WERI-Rb-1 (cell line): ENCODE measurements at regions not wholly inside any gene's neighbourhood (a gene's known extent, or its start where the extent isn't known, plus 50 kb on each side); places are given as distances from the start of the nearest gene placed in this dataset.

Experiments used
- DNase-seq: peaks from one replicate; pipeline ENCODE4 v3.0.0-alpha.2; 2020
- H3K27ac ChIP-seq: fragments of 250-450 bp; sonication (Bioruptor Pico); 2 replicates; pipeline ENCODE4 v1.5.1; 2020; ENCODE audit warnings: mild to moderate bottlenecking, moderate library complexity
- H3K27me3 ChIP-seq: fragments of 250-450 bp; sonication (Bioruptor Pico); 2 replicates; pipeline ENCODE4 v1.5.1; 2021; ENCODE audit warnings: mild to moderate bottlenecking, low read depth, moderate library complexity; ENCODE audit not compliant: insufficient read depth, severe bottlenecking
- H3K36me3 ChIP-seq: fragments of 250-450 bp; sonication (Bioruptor Pico); 2 replicates; pipeline ENCODE4 v1.5.1; 2020; ENCODE audit warnings: mild to moderate bottlenecking, moderate library complexity
- H3K4me3 ChIP-seq: 2 replicates; pipeline ENCODE4 v1.5.1; 2011; ENCODE audit warnings: low read depth, mild to moderate bottlenecking, control low read depth, low read length
- H3K9me3 ChIP-seq: fragments of 250-450 bp; sonication (Bioruptor Pico); 2 replicates; pipeline ENCODE4 v1.5.1; 2021; ENCODE audit warnings: mild to moderate bottlenecking, moderate library complexity; ENCODE audit not compliant: severe bottlenecking
- TF ChIP-seq, protein P1 (sequence below): IDR thresholded peaks from 2 replicates; pipeline ENCODE4 v1.5.1; 2011; ENCODE audit warnings: low read depth, mild to moderate bottlenecking, control low read depth, inconsistent platforms, low read length

DNA sequence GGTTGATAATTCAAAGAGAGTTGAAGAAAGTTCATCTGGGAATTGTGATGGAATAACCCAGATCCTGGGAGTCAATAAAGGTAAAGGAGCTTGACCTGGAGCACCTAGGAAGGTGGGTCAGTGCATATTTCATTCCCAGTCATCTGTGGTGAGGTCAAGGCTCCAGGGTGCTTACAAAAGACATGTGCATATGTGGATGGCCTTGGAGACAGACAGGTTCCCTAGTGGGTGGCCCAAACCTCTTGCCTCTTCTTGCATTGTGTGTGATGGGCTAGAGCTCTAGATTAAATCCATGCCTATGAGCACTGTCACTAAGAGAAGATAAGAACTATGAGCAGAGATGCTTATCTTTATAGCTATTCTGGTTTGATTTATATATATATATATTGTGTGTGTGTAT is 75.5 kb upstream of the CISTR start:
- no peak for DNase-seq
- H3K27ac ChIP-seq = no peak overlapping the region

DNA sequence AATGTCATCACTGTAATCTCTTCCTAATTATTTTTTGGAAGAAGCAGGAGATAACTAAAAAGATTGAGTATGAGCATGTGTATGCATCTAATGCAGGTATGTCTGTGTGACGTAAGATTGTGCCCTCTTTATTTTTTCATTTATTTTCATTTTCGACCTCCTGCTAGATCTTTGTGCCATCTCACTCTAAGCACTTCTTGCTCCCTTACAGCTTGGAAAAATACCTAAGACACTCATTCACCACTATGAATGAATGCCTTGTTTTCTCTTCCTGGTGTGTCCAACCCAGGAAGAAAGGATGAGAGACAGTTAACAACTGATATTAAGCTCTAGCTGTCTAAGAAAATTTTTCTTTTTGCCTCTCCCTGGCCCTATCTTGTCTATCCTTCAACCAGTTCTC is 76.8 kb upstream of the CISTR start:
- Histone ChIP-seq H3K4me3 (no peak overlapping the region), H3K27ac (no peak overlapping the region), H3K9me3 (no peaks in the 10 kb centered on the region), H3K36me3 (no peaks in the 10 kb centered on the region), H3K27me3 (peaks cover 90% of the 10 kb centered on the region)
- DNase-seq = no peak
- TF ChIP-seq, protein P1, sequence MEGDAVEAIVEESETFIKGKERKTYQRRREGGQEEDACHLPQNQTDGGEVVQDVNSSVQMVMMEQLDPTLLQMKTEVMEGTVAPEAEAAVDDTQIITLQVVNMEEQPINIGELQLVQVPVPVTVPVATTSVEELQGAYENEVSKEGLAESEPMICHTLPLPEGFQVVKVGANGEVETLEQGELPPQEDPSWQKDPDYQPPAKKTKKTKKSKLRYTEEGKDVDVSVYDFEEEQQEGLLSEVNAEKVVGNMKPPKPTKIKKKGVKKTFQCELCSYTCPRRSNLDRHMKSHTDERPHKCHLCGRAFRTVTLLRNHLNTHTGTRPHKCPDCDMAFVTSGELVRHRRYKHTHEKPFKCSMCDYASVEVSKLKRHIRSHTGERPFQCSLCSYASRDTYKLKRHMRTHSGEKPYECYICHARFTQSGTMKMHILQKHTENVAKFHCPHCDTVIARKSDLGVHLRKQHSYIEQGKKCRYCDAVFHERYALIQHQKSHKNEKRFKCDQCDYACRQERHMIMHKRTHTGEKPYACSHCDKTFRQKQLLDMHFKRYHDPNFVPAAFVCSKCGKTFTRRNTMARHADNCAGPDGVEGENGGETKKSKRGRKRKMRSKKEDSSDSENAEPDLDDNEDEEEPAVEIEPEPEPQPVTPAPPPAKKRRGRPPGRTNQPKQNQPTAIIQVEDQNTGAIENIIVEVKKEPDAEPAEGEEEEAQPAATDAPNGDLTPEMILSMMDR = no peak

More for the DNA sequence above, 75.5 kb upstream of the CISTR start:
- TF ChIP-seq, protein P1 = no peak
- peaks cover 90% of the 10 kb centered on the region for H3K27me3 ChIP-seq
- H3K36me3 ChIP-seq = no peaks in the 10 kb centered on the region
- H3K4me3 ChIP-seq = no peak overlapping the region
- no peaks in the 10 kb centered on the region for H3K9me3 ChIP-seq

DNA sequence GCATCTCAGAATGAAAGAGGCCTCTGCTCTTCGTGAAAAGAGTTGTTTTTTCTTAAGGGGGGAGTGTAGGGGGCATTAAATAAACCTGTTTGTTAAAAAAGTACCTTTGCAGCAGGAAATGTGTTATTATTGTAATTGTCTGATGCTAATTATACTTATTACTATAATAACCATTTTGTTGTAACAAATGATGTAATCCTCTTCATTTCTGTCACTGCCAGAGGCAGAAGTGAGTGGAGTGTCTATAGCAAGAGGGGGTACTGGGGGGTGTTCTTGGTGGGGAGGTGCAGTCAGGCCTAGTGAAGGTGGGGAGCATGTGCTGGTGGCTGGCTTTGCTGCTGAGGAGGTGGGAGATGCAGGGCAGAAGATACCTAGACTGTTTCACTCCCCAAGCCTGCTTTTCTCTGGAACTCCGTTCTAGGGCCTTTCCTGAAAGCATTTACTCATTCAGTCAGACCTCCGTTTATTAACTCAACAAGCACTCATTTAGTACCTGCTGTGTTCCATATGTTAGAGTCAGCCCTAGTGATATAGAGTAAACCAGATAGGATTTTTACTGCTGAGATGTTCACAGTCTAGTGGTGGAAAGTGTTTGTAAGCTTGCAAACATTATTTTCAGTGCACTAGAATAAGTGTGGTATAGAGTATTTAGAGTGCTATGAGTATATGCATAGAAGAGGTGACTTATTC is 77.5 kb upstream of the CISTR start:
- TF ChIP-seq, protein P1 = no peak

DNA sequence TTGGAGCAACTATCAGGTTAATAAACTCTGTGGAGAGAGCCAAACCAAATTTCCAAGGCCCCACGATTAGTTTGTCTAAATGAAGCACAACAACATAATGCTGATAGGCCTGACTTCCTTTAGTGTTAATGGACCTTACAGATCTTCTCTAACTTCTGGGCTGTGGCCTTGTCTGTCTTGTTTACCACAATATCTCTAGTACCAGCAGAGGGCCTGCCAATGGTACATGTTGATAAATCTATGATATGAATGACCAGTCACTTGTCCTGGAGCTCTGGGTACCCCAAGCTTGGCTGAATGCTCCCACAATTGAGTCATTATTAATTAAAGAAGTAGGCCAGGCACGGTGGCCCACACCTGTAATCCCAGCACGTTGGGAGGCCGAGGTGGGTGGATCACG is 78.9 kb upstream of the CISTR start:
- DNase-seq = no peak
- H3K9me3 ChIP-seq = no peaks in the 10 kb centered on the region
- peaks cover 89% of the 10 kb centered on the region for H3K27me3 ChIP-seq
- H3K27ac ChIP-seq = no peak overlapping the region
- H3K36me3 ChIP-seq = no peaks in the 10 kb centered on the region
- TF ChIP-seq, protein P1 = no peak
- H3K4me3 ChIP-seq = no peak overlapping the region

More for the DNA sequence above, 77.5 kb upstream of the CISTR start:
- Histone ChIP-seq H3K36me3 (no peaks in the 10 kb centered on the region), H3K27ac (no peak overlapping the region), H3K9me3 (no peaks in the 10 kb centered on the region), H3K4me3 (no peak overlapping the region), H3K27me3 (peaks cover 90% of the 10 kb centered on the region)
- no peak for DNase-seq

DNA sequence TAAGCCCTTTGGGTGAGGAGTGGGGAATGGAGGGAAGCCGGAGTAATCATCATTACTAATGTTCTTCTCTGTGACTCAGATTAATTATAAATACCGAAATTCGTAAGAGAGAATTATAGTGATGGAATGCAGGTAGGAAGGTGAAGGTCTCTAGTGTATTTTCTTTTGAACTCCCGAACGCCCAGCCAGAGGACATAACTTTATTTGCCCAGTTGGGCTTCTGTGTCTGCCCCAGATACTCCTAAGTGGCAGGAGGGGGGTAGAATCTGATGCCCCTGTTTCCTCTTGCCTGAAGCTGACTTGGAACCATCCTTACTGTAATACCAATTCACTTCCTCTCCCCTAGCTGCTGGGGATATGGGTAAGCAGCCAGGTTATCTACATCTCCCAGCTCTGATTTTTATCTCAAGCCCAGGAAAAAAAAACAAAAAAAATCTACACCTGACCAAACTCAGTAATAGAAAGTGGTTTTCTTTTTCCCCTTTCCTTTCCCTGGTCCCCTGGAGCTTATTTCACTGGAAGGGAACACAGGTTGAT is 84.4 kb upstream of the CISTR start:
- no peaks in the 10 kb centered on the region for H3K9me3 ChIP-seq
- no peak overlapping the region for H3K27ac ChIP-seq
- TF ChIP-seq, protein P1 = no peak
- H3K36me3 ChIP-seq = no peaks in the 10 kb centered on the region
- peaks cover 96% of the 10 kb centered on the region for H3K27me3 ChIP-seq
- DNase-seq = no peak
- H3K4me3 ChIP-seq = no peak overlapping the region

DNA sequence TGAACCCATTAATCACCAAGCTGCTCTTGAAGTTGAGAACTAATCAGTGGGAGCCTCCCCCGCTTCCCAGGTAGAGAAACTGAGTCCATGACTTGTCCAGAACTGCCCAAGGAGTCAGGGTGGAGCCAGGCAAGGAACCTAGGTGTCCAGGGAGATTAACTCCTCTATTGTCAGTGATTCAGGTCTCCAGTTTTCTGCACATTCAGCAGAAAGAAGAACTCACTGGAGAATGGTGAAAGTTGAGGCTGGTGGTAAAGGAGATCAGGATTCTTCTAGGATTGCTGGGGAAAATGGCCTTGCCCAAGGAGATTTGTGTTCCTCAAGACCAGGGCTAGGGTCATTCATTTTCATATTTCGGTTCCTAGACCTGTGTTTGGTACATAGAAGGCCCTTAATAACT is 87.2 kb upstream of the CISTR start:
- Histone ChIP-seq H3K27me3 (peaks cover 96% of the 10 kb centered on the region), H3K36me3 (no peaks in the 10 kb centered on the region), H3K4me3 (no peak overlapping the region), H3K27ac (no peak overlapping the region), H3K9me3 (no peaks in the 10 kb centered on the region)
- no peak for DNase-seq
- TF ChIP-seq, protein P1 = no peak
